ENCODE measurements at regions not wholly inside any gene's neighbourhood (a gene's known extent, or its start where the extent isn't known, plus 50 kb on each side); places are given as distances from the start of the nearest gene placed in this dataset.

GRCh38 chr2:121140734-121141133 lies 144.3 kb downstream of the TFCP2L1 start:
- no peak for TF ChIP-seq SIN3A (IDR thresholded peaks at IDR 0.05; ENCODE audit: borderline replicate concordance, insufficient read depth, low read length)
- no peak for TF ChIP-seq POLR2AphosphoS5 (IDR thresholded peaks at IDR 0.05; ENCODE audit: low read depth, low read length)
- no peak for TF ChIP-seq TAF1 (IDR thresholded peaks at IDR 0.05; ENCODE audit: borderline replicate concordance, insufficient read depth, low read length)
- TF ChIP-seq FOXP2 (optimal IDR thresholded peaks at IDR 0.05; ENCODE audit: borderline replicate concordance, extremely low read depth, extremely low read length, insufficient read depth): no peak

GRCh38 chr2:121142452-121142851 lies 142.6 kb downstream of the TFCP2L1 start:
- TF ChIP-seq FOXP2 (optimal IDR thresholded peaks at IDR 0.05; ENCODE audit: borderline replicate concordance, extremely low read depth, extremely low read length, insufficient read depth) (no peak), POLR2AphosphoS5 (IDR thresholded peaks at IDR 0.05; ENCODE audit: low read depth, low read length) (no peak), TAF1 (IDR thresholded peaks at IDR 0.05; ENCODE audit: borderline replicate concordance, insufficient read depth, low read length) (no peak), REST (IDR thresholded peaks at IDR 0.05; ENCODE audit: insufficient read depth in 1 of 2, low read depth in 2 of 2, low read length in 2 of 2) (no peak), SIN3A (IDR thresholded peaks at IDR 0.05; ENCODE audit: borderline replicate concordance, insufficient read depth, low read length) (no peak)

- no peak for TF ChIP-seq FOXP2 (optimal IDR thresholded peaks at IDR 0.05; ENCODE audit: borderline replicate concordance, extremely low read depth, extremely low read length, insufficient read depth)
- no peak for TF ChIP-seq TAF1 (IDR thresholded peaks at IDR 0.05; ENCODE audit: borderline replicate concordance, insufficient read depth, low read length)
- TF ChIP-seq SIN3A (IDR thresholded peaks at IDR 0.05; ENCODE audit: borderline replicate concordance, insufficient read depth, low read length): no peak
- TF ChIP-seq REST (IDR thresholded peaks at IDR 0.05; ENCODE audit: insufficient read depth in 1 of 2, low read depth in 2 of 2, low read length in 2 of 2): no peak
- no peak for TF ChIP-seq POLR2AphosphoS5 (IDR thresholded peaks at IDR 0.05; ENCODE audit: low read depth, low read length)
Measured at GRCh38 chr2:121144111-121144510, 140.9 kb downstream of the TFCP2L1 start.

GRCh38 chr2:121146630-121147029 lies 138.4 kb downstream of the TFCP2L1 start:
- TF ChIP-seq FOXP2 (optimal IDR thresholded peaks at IDR 0.05; ENCODE audit: borderline replicate concordance, extremely low read depth, extremely low read length, insufficient read depth): no peak
- no peak for TF ChIP-seq SIN3A (IDR thresholded peaks at IDR 0.05; ENCODE audit: borderline replicate concordance, insufficient read depth, low read length)
- no peak for TF ChIP-seq REST (IDR thresholded peaks at IDR 0.05; ENCODE audit: insufficient read depth in 1 of 2, low read depth in 2 of 2, low read length in 2 of 2)
- TF ChIP-seq TAF1 (IDR thresholded peaks at IDR 0.05; ENCODE audit: borderline replicate concordance, insufficient read depth, low read length): no peak
- no peak for TF ChIP-seq POLR2AphosphoS5 (IDR thresholded peaks at IDR 0.05; ENCODE audit: low read depth, low read length)

- TF ChIP-seq REST (IDR thresholded peaks at IDR 0.05; ENCODE audit: insufficient read depth in 1 of 2, low read depth in 2 of 2, low read length in 2 of 2) (no peak), POLR2AphosphoS5 (IDR thresholded peaks at IDR 0.05; ENCODE audit: low read depth, low read length) (no peak), TAF1 (IDR thresholded peaks at IDR 0.05; ENCODE audit: borderline replicate concordance, insufficient read depth, low read length) (no peak), FOXP2 (optimal IDR thresholded peaks at IDR 0.05; ENCODE audit: borderline replicate concordance, extremely low read depth, extremely low read length, insufficient read depth) (no peak), SIN3A (IDR thresholded peaks at IDR 0.05; ENCODE audit: borderline replicate concordance, insufficient read depth, low read length) (no peak)
Measured at GRCh38 chr2:121147766-121148165, 137.2 kb downstream of the TFCP2L1 start.
